A549 (cell line): ENCODE measurements at regions not wholly inside any gene's neighbourhood (a gene's known extent, or its start where the extent isn't known, plus 50 kb on each side); places are given as distances from the start of the nearest gene placed in this dataset.

ENCODE experiments used
- ATAC-seq, 2 experiments: fragments of 200-7000 bp in 1 of 2; fragments of >200 bp in 1 of 2; cut with Nextera tagmentation in 1 of 2; cut with Tn5 transposase in 1 of 2; 3 replicates each; pipeline versions ENCODE4 v1.8.0 to v1.9.1; 2018 to 2020; ENCODE audit warnings: mild to moderate bottlenecking in 1 of 2, moderate library complexity in 1 of 2
- CTCF ChIA-PET: fragments of 300-600 bp; sonication (Branson Sonifier 250); formaldehyde crosslinking; extraction: SDS; loops from one replicate; lab custom pipeline; 2021; ENCODE audit warnings: antibody characterized with exemption, inconsistent platforms; lab: Yijun Ruan, JAX
- POLR2A ChIA-PET: fragments of 350-600 bp; formaldehyde crosslinking; extraction: SDS; loops from one replicate; lab custom pipeline; 2021; ENCODE audit warnings: antibody characterized with exemption, inconsistent platforms; lab: Yijun Ruan, JAX
- DNase-seq, 2 experiments: peaks; one replicate each; pipeline versions ENCODE4 v3.0.0 to v3.0.0-alpha.2; 2011 to 2016; ENCODE audit warnings: low read depth in 1 of 2, low spot score in 1 of 2
- FAIRE-seq: peaks from 2 replicates; lab custom pipeline; 2011; peaks lifted over from hg19 to GRCh38; lab: Jason Lieb, UNC
- H3K27ac ChIP-seq, 2 experiments: fragments of >200 bp; sonication (Bioruptor Twin); formaldehyde crosslinking; 3 replicates each; pipeline ENCODE4 v1.5.1; 2016 to 2017
- H3K4me1 ChIP-seq: fragments of >200 bp; sonication (Bioruptor Twin); formaldehyde crosslinking; 3 replicates; pipeline ENCODE4 v1.6.1; 2016
- H3K4me2 ChIP-seq: fragments of >200 bp; sonication (Bioruptor Twin); formaldehyde crosslinking; 3 replicates; pipeline ENCODE4 v1.6.1; 2016
- H3K4me3 ChIP-seq: fragments of >200 bp; sonication (Bioruptor Twin); formaldehyde crosslinking; 3 replicates; pipeline ENCODE4 v1.5.1; 2016
- H3K9me3 ChIP-seq: fragments of >200 bp; sonication (Bioruptor Twin); formaldehyde crosslinking; 3 replicates; pipeline ENCODE4 v1.6.1; 2016
- BHLHE40 ChIP-seq: IDR thresholded peaks from 2 replicates; pipeline ENCODE4 v1.6.1; 2012; ENCODE audit warnings: low read depth, low read length, inconsistent platforms
- CBX2 ChIP-seq: fragments of 200-600 bp; sonication (generic); IDR thresholded peaks from 2 replicates; pipeline ENCODE4 v1.6.1; 2016; ENCODE audit warnings: low read depth, mild to moderate bottlenecking, borderline replicate concordance
- CEBPB ChIP-seq, 2 experiments: fragments of >200 bp in 1 of 2; sonication (Bioruptor Twin) in 1 of 2; formaldehyde crosslinking in 1 of 2; IDR thresholded peaks; 2 replicates each; pipeline ENCODE4 v1.6.1; 2012 to 2016
- CHD4 ChIP-seq: fragments of 200-600 bp; sonication (generic); IDR thresholded peaks from 2 replicates; pipeline ENCODE4 v1.6.1; 2016; ENCODE audit warnings: antibody characterized with exemption, mild to moderate bottlenecking, borderline replicate concordance
- EHF ChIP-seq: fragments of 250-450 bp; sonication (Bioruptor Pico); IDR thresholded peaks from 2 replicates; pipeline ENCODE4 v1.5.0; 2020; ENCODE audit warnings: mild to moderate bottlenecking
- EP300 ChIP-seq, 2 experiments: fragments of >200 bp; sonication (Bioruptor Twin); formaldehyde crosslinking; IDR thresholded peaks; 2 replicates in 1 of 2; 3 replicates in 1 of 2; pipeline ENCODE4 v1.6.1; 2016 to 2017
- ESRRA ChIP-seq: fragments of 150-350 bp; IDR thresholded peaks from 2 replicates; pipeline ENCODE4 v1.6.1; 2014; ENCODE audit warnings: mild to moderate bottlenecking, low read length, borderline replicate concordance
- FOSL2 ChIP-seq, 2 experiments: fragments of 450-650 bp in 1 of 2; fragments of >200 bp in 1 of 2; sonication (Bioruptor Twin) in 1 of 2; formaldehyde crosslinking; IDR thresholded peaks; 2 replicates each; pipeline versions ENCODE4 v1.5.0 to v1.6.1; 2016 to 2020; ENCODE audit warnings: mild to moderate bottlenecking in 1 of 2, moderate library complexity in 1 of 2
- GATA3 ChIP-seq: IDR thresholded peaks from 2 replicates; pipeline ENCODE4 v1.6.1; 2012; ENCODE audit warnings: borderline replicate concordance
- HOXA7 ChIP-seq: fragments of 250-450 bp; sonication (Bioruptor Pico); IDR thresholded peaks from 2 replicates; pipeline ENCODE4 v1.5.0; 2020; ENCODE audit warnings: mild to moderate bottlenecking, moderate library complexity
- JUN ChIP-seq, 2 experiments: fragments of >200 bp; sonication (Bioruptor Twin); formaldehyde crosslinking; IDR thresholded peaks; 2 replicates in 1 of 2; 3 replicates in 1 of 2; pipeline ENCODE4 v1.6.1; 2016 to 2017
- MAFK ChIP-seq: fragments of 450-650 bp; IDR thresholded peaks from 2 replicates; pipeline ENCODE4 v1.6.1; 2014; ENCODE audit not compliant: partially characterized antibody
- MAZ ChIP-seq: fragments of 150-350 bp; IDR thresholded peaks from 2 replicates; pipeline ENCODE4 v1.6.1; 2014; ENCODE audit warnings: antibody characterized with exemption, low read depth, low read length, borderline replicate concordance
- NFE2L2 ChIP-seq: fragments of 150-350 bp; conservative IDR thresholded peaks from 2 replicates; pipeline ENCODE4 v1.6.1; 2014; ENCODE audit warnings: low read length
- NR3C1 ChIP-seq: fragments of >200 bp; sonication (Bioruptor Twin); formaldehyde crosslinking; IDR thresholded peaks from 3 replicates; pipeline ENCODE4 v1.6.1; 2017
- PHF8 ChIP-seq: fragments of 200-600 bp; sonication (generic); IDR thresholded peaks from 2 replicates; pipeline ENCODE4 v1.6.1; 2016; ENCODE audit warnings: low read depth, mild to moderate bottlenecking, antibody characterized with exemption, moderate library complexity, borderline replicate concordance
- POLR2AphosphoS2 ChIP-seq: conservative IDR thresholded peaks from 2 replicates; pipeline ENCODE4 v1.6.1; 2012; ENCODE audit warnings: low read length, improper control_type of control experiment, inconsistent platforms
- RAD21 ChIP-seq, 2 experiments: fragments of >200 bp in 1 of 2; sonication (Bioruptor Twin) in 1 of 2; formaldehyde crosslinking in 1 of 2; IDR thresholded peaks in 1 of 2; conservative IDR thresholded peaks in 1 of 2; 2 replicates in 1 of 2; 3 replicates in 1 of 2; pipeline ENCODE4 v1.6.1; 2012 to 2018; ENCODE audit warnings: inconsistent platforms in 1 of 2
- RCOR1 ChIP-seq: fragments of 150-350 bp; IDR thresholded peaks from 2 replicates; pipeline ENCODE4 v1.6.1; 2014; ENCODE audit warnings: antibody characterized with exemption, low read length, low read depth
- SREBF2 ChIP-seq: fragments of 450-650 bp; IDR thresholded peaks from 2 replicates; pipeline ENCODE4 v1.6.1; 2014; ENCODE audit warnings: mild to moderate bottlenecking, moderate library complexity
- ZSCAN20 ChIP-seq: fragments of 250-450 bp; sonication (Bioruptor Pico); IDR thresholded peaks from 2 replicates; pipeline ENCODE4 v1.8.0; 2022; ENCODE audit warnings: mild to moderate bottlenecking, moderate library complexity
- WGBS: methylation state at CpG from one replicate; pipeline ENCODE4 v1.1.6; 2017; ENCODE audit errors: missing lambda C conversion rate; 5-methylcytosine and 5-hydroxymethylcytosine counted together
- TF ChIP-seq, protein P1 (sequence below): fragments of >200 bp; sonication (Bioruptor Twin); formaldehyde crosslinking; IDR thresholded peaks from 3 replicates; pipeline ENCODE4 v1.5.1; 2016
- TF ChIP-seq, protein P2 (sequence below): fragments of >200 bp; sonication (Bioruptor Twin); formaldehyde crosslinking; IDR thresholded peaks from 2 replicates; pipeline ENCODE4 v1.6.1; 2016
- TF ChIP-seq, protein P3 (sequence below): fragments of 150-350 bp; IDR thresholded peaks from 2 replicates; pipeline ENCODE4 v1.6.1; 2014; ENCODE audit warnings: low read depth, mild to moderate bottlenecking, low read length
- TF ChIP-seq, protein P4 (sequence below): IDR thresholded peaks from 2 replicates; pipeline ENCODE4 v1.6.1; 2012
- TF ChIP-seq, protein P5 (sequence below): IDR thresholded peaks from 2 replicates; pipeline ENCODE4 v1.6.1; 2012

DNA sequence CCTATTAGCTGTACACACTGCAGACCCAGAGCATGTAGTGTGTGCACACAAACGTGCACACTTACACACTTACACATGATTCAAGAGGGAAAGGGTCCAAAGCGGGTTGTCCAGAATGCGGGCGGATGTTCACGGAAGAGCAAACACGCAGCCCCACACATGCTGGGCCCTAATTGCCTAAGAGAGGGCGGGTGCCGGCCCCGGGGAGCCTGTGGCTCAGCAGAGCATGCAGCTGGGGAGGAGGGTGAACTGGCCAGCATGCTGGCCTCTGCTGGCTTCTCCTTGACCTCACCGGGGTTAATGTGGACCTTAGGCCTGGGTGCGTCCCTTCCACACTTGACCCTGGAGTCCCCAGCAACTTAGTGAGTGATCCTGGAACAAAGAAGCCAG lies 816.3 kb downstream of the BRD1 start:
- no peak overlapping the region for H3K27ac ChIP-seq
- no peak overlapping the region for H3K4me3 ChIP-seq
- no peak overlapping the region for H3K4me2 ChIP-seq
- no peaks in the 10 kb centered on the region for H3K9me3 ChIP-seq
- DNase-seq (no peak), FAIRE-seq (no peak), ATAC-seq (no peak)
- ChIA-PET CTCF (no interaction called here), POLR2A (no interaction called here)
- WGBS = 15% methylated on average over 8 of the region's 11 CpGs
- TF ChIP-seq NR3C1 = no peak
- no peak for TF ChIP-seq MAZ
- no peak for TF ChIP-seq SREBF2
- TF ChIP-seq EP300 (IDR thresholded peaks at IDR 0.05) = no peak
- TF ChIP-seq, protein P1, sequence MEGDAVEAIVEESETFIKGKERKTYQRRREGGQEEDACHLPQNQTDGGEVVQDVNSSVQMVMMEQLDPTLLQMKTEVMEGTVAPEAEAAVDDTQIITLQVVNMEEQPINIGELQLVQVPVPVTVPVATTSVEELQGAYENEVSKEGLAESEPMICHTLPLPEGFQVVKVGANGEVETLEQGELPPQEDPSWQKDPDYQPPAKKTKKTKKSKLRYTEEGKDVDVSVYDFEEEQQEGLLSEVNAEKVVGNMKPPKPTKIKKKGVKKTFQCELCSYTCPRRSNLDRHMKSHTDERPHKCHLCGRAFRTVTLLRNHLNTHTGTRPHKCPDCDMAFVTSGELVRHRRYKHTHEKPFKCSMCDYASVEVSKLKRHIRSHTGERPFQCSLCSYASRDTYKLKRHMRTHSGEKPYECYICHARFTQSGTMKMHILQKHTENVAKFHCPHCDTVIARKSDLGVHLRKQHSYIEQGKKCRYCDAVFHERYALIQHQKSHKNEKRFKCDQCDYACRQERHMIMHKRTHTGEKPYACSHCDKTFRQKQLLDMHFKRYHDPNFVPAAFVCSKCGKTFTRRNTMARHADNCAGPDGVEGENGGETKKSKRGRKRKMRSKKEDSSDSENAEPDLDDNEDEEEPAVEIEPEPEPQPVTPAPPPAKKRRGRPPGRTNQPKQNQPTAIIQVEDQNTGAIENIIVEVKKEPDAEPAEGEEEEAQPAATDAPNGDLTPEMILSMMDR = no peak
- TF ChIP-seq MAFK = no peak
- no peak for TF ChIP-seq HOXA7 (CRISPR knock-in tag)
- no peak for TF ChIP-seq ZSCAN20 (CRISPR knock-in tag)
- TF ChIP-seq CBX2 = no peak
- H3K4me1 ChIP-seq = no peaks in the 10 kb centered on the region

DNA sequence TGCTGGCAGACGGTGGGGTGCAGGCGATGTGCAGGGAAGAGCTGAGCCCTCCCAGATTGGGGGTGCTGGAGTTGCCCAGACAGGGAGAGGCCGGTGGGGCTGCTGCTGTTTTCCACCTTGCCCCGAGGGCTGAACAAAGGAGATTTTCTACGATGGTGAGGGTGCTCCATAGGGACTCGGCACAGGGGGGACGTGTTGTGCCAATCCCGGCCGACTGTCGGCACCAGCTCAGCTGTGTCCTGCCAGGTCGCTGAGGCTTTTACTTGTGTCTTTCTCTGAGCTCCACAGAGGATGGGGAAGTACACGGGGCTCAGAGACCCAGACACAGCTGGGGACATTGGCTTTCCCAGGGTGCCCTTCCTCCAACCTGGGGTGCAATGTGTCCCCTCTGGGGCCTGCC lies 816.8 kb downstream of the BRD1 start:
- no peak overlapping the region for H3K4me3 ChIP-seq
- ChIA-PET CTCF (interaction anchor here (1.5 kb wide), 1 partner anchor 35 kb away, joined by 5 read pairs; no protein-coding TSS in a partner anchor), POLR2A (no interaction called here)
- 12% methylated on average over 9 of the region's 12 CpGs for WGBS
- FAIRE-seq = no peak
- no peak for DNase-seq
- H3K27ac ChIP-seq = no peak overlapping the region
- no peak overlapping the region for H3K4me2 ChIP-seq
- H3K4me1 ChIP-seq = no peaks in the 10 kb centered on the region
- no peak for ATAC-seq
- no peak for TF ChIP-seq ESRRA
- TF ChIP-seq CEBPB (IDR thresholded peaks at IDR 0.05) = no peak
- no peak for TF ChIP-seq RAD21 (conservative IDR thresholded peaks at IDR 0.05 in 1 of 2, IDR thresholded peaks at IDR 0.05 in 1 of 2)
- TF ChIP-seq ZSCAN20 (CRISPR knock-in tag) = no peak
- TF ChIP-seq, protein P2, sequence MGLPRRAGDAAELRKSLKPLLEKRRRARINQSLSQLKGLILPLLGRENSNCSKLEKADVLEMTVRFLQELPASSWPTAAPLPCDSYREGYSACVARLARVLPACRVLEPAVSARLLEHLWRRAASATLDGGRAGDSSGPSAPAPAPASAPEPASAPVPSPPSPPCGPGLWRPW = no peak
- TF ChIP-seq POLR2AphosphoS2 = no peak
- TF ChIP-seq, protein P3, sequence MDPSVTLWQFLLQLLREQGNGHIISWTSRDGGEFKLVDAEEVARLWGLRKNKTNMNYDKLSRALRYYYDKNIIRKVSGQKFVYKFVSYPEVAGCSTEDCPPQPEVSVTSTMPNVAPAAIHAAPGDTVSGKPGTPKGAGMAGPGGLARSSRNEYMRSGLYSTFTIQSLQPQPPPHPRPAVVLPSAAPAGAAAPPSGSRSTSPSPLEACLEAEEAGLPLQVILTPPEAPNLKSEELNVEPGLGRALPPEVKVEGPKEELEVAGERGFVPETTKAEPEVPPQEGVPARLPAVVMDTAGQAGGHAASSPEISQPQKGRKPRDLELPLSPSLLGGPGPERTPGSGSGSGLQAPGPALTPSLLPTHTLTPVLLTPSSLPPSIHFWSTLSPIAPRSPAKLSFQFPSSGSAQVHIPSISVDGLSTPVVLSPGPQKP = no peak
- TF ChIP-seq PHF8 = no peak
- no peak for TF ChIP-seq RCOR1
- TF ChIP-seq NFE2L2 = no peak
- TF ChIP-seq, protein P4, sequence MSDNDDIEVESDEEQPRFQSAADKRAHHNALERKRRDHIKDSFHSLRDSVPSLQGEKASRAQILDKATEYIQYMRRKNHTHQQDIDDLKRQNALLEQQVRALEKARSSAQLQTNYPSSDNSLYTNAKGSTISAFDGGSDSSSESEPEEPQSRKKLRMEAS = no peak
- no peak for TF ChIP-seq EHF (CRISPR knock-in tag)
- TF ChIP-seq CHD4 = no peak
- TF ChIP-seq, protein P5, sequence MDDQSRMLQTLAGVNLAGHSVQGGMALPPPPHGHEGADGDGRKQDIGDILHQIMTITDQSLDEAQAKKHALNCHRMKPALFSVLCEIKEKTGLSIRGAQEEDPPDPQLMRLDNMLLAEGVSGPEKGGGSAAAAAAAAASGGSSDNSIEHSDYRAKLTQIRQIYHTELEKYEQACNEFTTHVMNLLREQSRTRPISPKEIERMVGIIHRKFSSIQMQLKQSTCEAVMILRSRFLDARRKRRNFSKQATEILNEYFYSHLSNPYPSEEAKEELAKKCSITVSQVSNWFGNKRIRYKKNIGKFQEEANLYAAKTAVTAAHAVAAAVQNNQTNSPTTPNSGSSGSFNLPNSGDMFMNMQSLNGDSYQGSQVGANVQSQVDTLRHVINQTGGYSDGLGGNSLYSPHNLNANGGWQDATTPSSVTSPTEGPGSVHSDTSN = no peak
- TF ChIP-seq JUN (IDR thresholded peaks at IDR 0.05) = no peak
- no peak for TF ChIP-seq GATA3
- TF ChIP-seq BHLHE40 = no peak
- TF ChIP-seq FOSL2 (IDR thresholded peaks at IDR 0.05) = no peak
- TF ChIP-seq FOSL2 (CRISPR knock-in tag; IDR thresholded peaks at IDR 0.05) = no peak
- H3K9me3 ChIP-seq = no peaks in the 10 kb centered on the region
